Neural progenitor cell (in vitro differentiated cells): ENCODE measurements at regions not wholly inside any gene's neighbourhood (a gene's known extent, or its start where the extent isn't known, plus 50 kb on each side); places are given as distances from the start of the nearest gene placed in this dataset.

ENCODE experiments used
- DNase-seq: peaks from one replicate; pipeline ENCODE4 v3.0.0-alpha.2; 2016; ENCODE audit warnings: low spot score
- H2AFZ ChIP-seq: fragments of 200-600 bp; sonication (generic); replicated peaks from 2 replicates; pipeline ENCODE4 v1.6.1; 2016; ENCODE audit warnings: antibody characterized with exemption
- H3F3A ChIP-seq: fragments of 200-600 bp; sonication (generic); 2 replicates; pipeline ENCODE4 v1.6.1; 2016; ENCODE audit warnings: antibody characterized with exemption, low read depth
- H3K27ac ChIP-seq: fragments of 200-600 bp; sonication (generic); 2 replicates; pipeline ENCODE4 v1.5.1; 2016; ENCODE audit warnings: mild to moderate bottlenecking
- H3K27me3 ChIP-seq: fragments of 200-600 bp; sonication (generic); 2 replicates; pipeline ENCODE4 v1.6.1; 2016; ENCODE audit warnings: mild to moderate bottlenecking, moderate library complexity
- H3K36me3 ChIP-seq: fragments of 200-600 bp; sonication (generic); 2 replicates; pipeline ENCODE4 v1.5.1; 2016
- H3K4me1 ChIP-seq: fragments of 200-600 bp; sonication (generic); 2 replicates; pipeline ENCODE4 v1.6.1; 2016; ENCODE audit warnings: mixed run types
- H3K4me2 ChIP-seq: fragments of 200-600 bp; sonication (generic); 2 replicates; pipeline ENCODE4 v1.6.1; 2016
- H3K4me3 ChIP-seq: fragments of 200-600 bp; sonication (generic); 2 replicates; pipeline ENCODE4 v1.5.1; 2016
- H3K79me2 ChIP-seq: fragments of 200-600 bp; sonication (generic); 2 replicates; pipeline ENCODE4 v1.6.1; 2016; ENCODE audit warnings: low read depth
- H3K9ac ChIP-seq: fragments of 200-600 bp; sonication (generic); 2 replicates; pipeline ENCODE4 v1.6.1; 2016
- H3K9me3 ChIP-seq: fragments of 200-600 bp; sonication (generic); 2 replicates; pipeline ENCODE4 v1.5.1; 2016; ENCODE audit warnings: low read depth
- H4K20me1 ChIP-seq: fragments of 200-600 bp; sonication (generic); 2 replicates; pipeline ENCODE4 v1.6.1; 2016; ENCODE audit warnings: low read depth
- H3K27ac Mint-ChIP-seq: 3 replicates; pipeline ENCODE4 v1.8.0; 2021; ENCODE audit warnings: mixed read lengths
- H3K27me3 Mint-ChIP-seq: 2 replicates; pipeline ENCODE4 v1.8.0; 2022; ENCODE audit warnings: low read depth, mild to moderate bottlenecking, inconsistent platforms, moderate library complexity, mixed read lengths; ENCODE audit not compliant: insufficient read depth
- H3K36me3 Mint-ChIP-seq: 3 replicates; pipeline ENCODE4 v1.8.0; 2021; ENCODE audit warnings: mixed read lengths
- H3K4me1 Mint-ChIP-seq: 3 replicates; pipeline ENCODE4 v1.8.0; 2021; ENCODE audit warnings: mixed read lengths
- H3K4me3 Mint-ChIP-seq: 3 replicates; pipeline ENCODE4 v1.8.0; 2021; ENCODE audit warnings: mild to moderate bottlenecking, moderate library complexity, mixed read lengths
- H3K9me3 Mint-ChIP-seq: 3 replicates; pipeline ENCODE4 v1.8.0; 2020; ENCODE audit warnings: mixed read lengths
- CTCF ChIP-seq: fragments of 200-600 bp; sonication (generic); IDR thresholded peaks from 2 replicates; pipeline ENCODE4 v1.5.1; 2017; ENCODE audit warnings: antibody characterized with exemption, mild to moderate bottlenecking
- EZH2 ChIP-seq: fragments of 200-600 bp; sonication (generic); IDR thresholded peaks from 2 replicates; pipeline ENCODE4 v1.6.1; 2017; ENCODE audit warnings: antibody characterized with exemption, mild to moderate bottlenecking, moderate library complexity
- EZH2phosphoT487 ChIP-seq: fragments of 200-600 bp; sonication (generic); IDR thresholded peaks from 2 replicates; pipeline ENCODE4 v1.6.1; 2017; ENCODE audit warnings: antibody characterized with exemption

GRCh38 chr14:44286201-44286600, 220.9 kb downstream of the FSCB start:
- Histone ChIP-seq H2AFZ (no peak overlapping the region), H3K27ac (no peak overlapping the region), H4K20me1 (no peaks in the 10 kb centered on the region), H3K4me3 (no peak overlapping the region), H3K27me3 (no peaks in the 10 kb centered on the region), H3K79me2 (no peaks in the 10 kb centered on the region), H3F3A (no peaks in the 10 kb centered on the region), H3K9me3 (no peaks in the 10 kb centered on the region), H3K4me1 (no peaks in the 10 kb centered on the region), H3K9ac (no peak overlapping the region), H3K4me2 (no peak overlapping the region), H3K36me3 (no peaks in the 10 kb centered on the region)
- TF ChIP-seq EZH2 (no peak), EZH2phosphoT487 (no peak), CTCF (no peak)
- Mint-ChIP-seq H3K36me3 (no peaks in the 10 kb centered on the region), H3K27ac (no peak overlapping the region), H3K9me3 (no peaks in the 10 kb centered on the region), H3K4me1 (no peaks in the 10 kb centered on the region), H3K4me3 (no peak overlapping the region), H3K27me3 (no peaks in the 10 kb centered on the region)
- no peak for DNase-seq

GRCh38 chr14:44283836-44284235, 223.2 kb downstream of the FSCB start:
- no peaks in the 10 kb centered on the region for H3K4me1 ChIP-seq
- no peaks in the 10 kb centered on the region for H3F3A ChIP-seq
- no peaks in the 10 kb centered on the region for H4K20me1 ChIP-seq
- no peaks in the 10 kb centered on the region for H3K79me2 ChIP-seq
- H3K27me3 Mint-ChIP-seq = no peaks in the 10 kb centered on the region
- DNase-seq = no peak
- H3K4me1 Mint-ChIP-seq = no peaks in the 10 kb centered on the region
- H3K4me3 ChIP-seq = no peak overlapping the region
- no peak overlapping the region for H2AFZ ChIP-seq
- no peak overlapping the region for H3K27ac ChIP-seq
- H3K9ac ChIP-seq = no peak overlapping the region
- no peak for TF ChIP-seq EZH2
- TF ChIP-seq CTCF = no peak
- no peak for TF ChIP-seq EZH2phosphoT487
- no peaks in the 10 kb centered on the region for H3K27me3 ChIP-seq
- H3K9me3 ChIP-seq = no peaks in the 10 kb centered on the region
- H3K36me3 Mint-ChIP-seq = no peaks in the 10 kb centered on the region
- no peak overlapping the region for H3K4me3 Mint-ChIP-seq
- no peak overlapping the region for H3K27ac Mint-ChIP-seq
- H3K36me3 ChIP-seq = no peaks in the 10 kb centered on the region
- no peak overlapping the region for H3K4me2 ChIP-seq
- no peaks in the 10 kb centered on the region for H3K9me3 Mint-ChIP-seq

- Mint-ChIP-seq H3K9me3 (no peaks in the 10 kb centered on the region), H3K27me3 (no peaks in the 10 kb centered on the region), H3K4me1 (no peaks in the 10 kb centered on the region), H3K36me3 (no peaks in the 10 kb centered on the region), H3K4me3 (no peak overlapping the region), H3K27ac (no peak overlapping the region)
- no peak overlapping the region for H2AFZ ChIP-seq
- no peaks in the 10 kb centered on the region for H3K79me2 ChIP-seq
- H3K27ac ChIP-seq = no peak overlapping the region
- no peaks in the 10 kb centered on the region for H3K4me1 ChIP-seq
- H3K4me2 ChIP-seq = no peak overlapping the region
- H3K27me3 ChIP-seq = no peaks in the 10 kb centered on the region
- H3F3A ChIP-seq = no peaks in the 10 kb centered on the region
- TF ChIP-seq CTCF (no peak), EZH2phosphoT487 (no peak), EZH2 (no peak)
- no peaks in the 10 kb centered on the region for H3K9me3 ChIP-seq
- DNase-seq = no peak
- H3K9ac ChIP-seq = no peak overlapping the region
- H4K20me1 ChIP-seq = no peaks in the 10 kb centered on the region
- H3K36me3 ChIP-seq = no peaks in the 10 kb centered on the region
- H3K4me3 ChIP-seq = no peak overlapping the region
Measured at GRCh38 chr14:44279357-44279756, 227.7 kb downstream of the FSCB start.

GRCh38 chr14:44271637-44272036, 235.4 kb downstream of the FSCB start:
- Histone ChIP-seq H3F3A (no peaks in the 10 kb centered on the region), H3K27me3 (no peaks in the 10 kb centered on the region), H3K4me3 (no peak overlapping the region), H3K36me3 (no peaks in the 10 kb centered on the region), H3K9ac (no peak overlapping the region), H3K4me2 (no peak overlapping the region), H4K20me1 (no peaks in the 10 kb centered on the region), H2AFZ (no peak overlapping the region), H3K4me1 (no peaks in the 10 kb centered on the region), H3K79me2 (no peaks in the 10 kb centered on the region), H3K27ac (no peak overlapping the region), H3K9me3 (no peaks in the 10 kb centered on the region)
- TF ChIP-seq EZH2phosphoT487 (no peak), EZH2 (no peak), CTCF (no peak)
- Mint-ChIP-seq H3K27ac (no peak overlapping the region), H3K4me3 (no peak overlapping the region), H3K4me1 (no peaks in the 10 kb centered on the region), H3K27me3 (no peaks in the 10 kb centered on the region), H3K36me3 (no peaks in the 10 kb centered on the region), H3K9me3 (no peaks in the 10 kb centered on the region)
- DNase-seq = no peak
